ENCODE measurements at regions not wholly inside any gene's neighbourhood (a gene's known extent, or its start where the extent isn't known, plus 50 kb on each side); places are given as distances from the start of the nearest gene placed in this dataset.
A peak's percentile ranks its signal among the peaks of the same experiment; 100 is the strongest.
"Not testable (repeated sequence)": the region's sequence is repeated elsewhere in the genome, so short reads cannot be mapped to it uniquely, and the experiment has no call there.

GRCh38 chr12:9424175-9424740, 183.5 kb downstream of the KLRB1 start:
- BruUV-seq (replicated peaks); CTCF ChIA-PET; H3K36me3 Mint-ChIP-seq (ENCODE audit: insufficient read depth, unreplicated experiment); DNase-seq; H3K9me3 Mint-ChIP-seq (ENCODE audit: low read depth, unreplicated experiment); intact Hi-C loops (cut with micrococcal nuclease; ENCODE audit: unreplicated experiment); H3K4me3 Mint-ChIP-seq (ENCODE audit: low read depth, unreplicated experiment); H3K27ac Mint-ChIP-seq (ENCODE audit: unreplicated experiment); H3K4me1 Mint-ChIP-seq (ENCODE audit: low read depth, unreplicated experiment); H3K27me3 Mint-ChIP-seq (ENCODE audit: unreplicated experiment): not testable (repeated sequence)

GRCh38 chr12:9422689-9423088, 185.0 kb downstream of the KLRB1 start:
- not testable (repeated sequence) for BruUV-seq (replicated peaks)

GRCh38 chr12:9421520-9422086, 186.1 kb downstream of the KLRB1 start:
- intact Hi-C loops (cut with micrococcal nuclease; ENCODE audit: unreplicated experiment); H3K27me3 Mint-ChIP-seq (ENCODE audit: unreplicated experiment); BruUV-seq (replicated peaks); H3K27ac Mint-ChIP-seq (ENCODE audit: unreplicated experiment); H3K4me1 Mint-ChIP-seq (ENCODE audit: low read depth, unreplicated experiment); H3K36me3 Mint-ChIP-seq (ENCODE audit: insufficient read depth, unreplicated experiment); DNase-seq; H3K9me3 Mint-ChIP-seq (ENCODE audit: low read depth, unreplicated experiment); CTCF ChIA-PET; H3K4me3 Mint-ChIP-seq (ENCODE audit: low read depth, unreplicated experiment): not testable (repeated sequence)

More at GRCh38 chr12:9422689-9423088, 185.0 kb downstream of the KLRB1 start:
- DNase-seq; intact Hi-C loops (cut with micrococcal nuclease; ENCODE audit: unreplicated experiment); H3K27ac Mint-ChIP-seq (ENCODE audit: unreplicated experiment); H3K4me1 Mint-ChIP-seq (ENCODE audit: low read depth, unreplicated experiment); H3K36me3 Mint-ChIP-seq (ENCODE audit: insufficient read depth, unreplicated experiment); H3K9me3 Mint-ChIP-seq (ENCODE audit: low read depth, unreplicated experiment); H3K4me3 Mint-ChIP-seq (ENCODE audit: low read depth, unreplicated experiment); H3K27me3 Mint-ChIP-seq (ENCODE audit: unreplicated experiment); CTCF ChIA-PET: not testable (repeated sequence)

- H3K4me3 Mint-ChIP-seq (ENCODE audit: low read depth, unreplicated experiment); H3K9me3 Mint-ChIP-seq (ENCODE audit: low read depth, unreplicated experiment); H3K27me3 Mint-ChIP-seq (ENCODE audit: unreplicated experiment); DNase-seq; H3K4me1 Mint-ChIP-seq (ENCODE audit: low read depth, unreplicated experiment); H3K36me3 Mint-ChIP-seq (ENCODE audit: insufficient read depth, unreplicated experiment); H3K27ac Mint-ChIP-seq (ENCODE audit: unreplicated experiment); intact Hi-C loops (cut with micrococcal nuclease; ENCODE audit: unreplicated experiment); CTCF ChIA-PET; BruUV-seq (replicated peaks): not testable (repeated sequence)
Measured at GRCh38 chr12:9420817-9421519, 186.7 kb downstream of the KLRB1 start.

GRCh38 chr12:9418669-9419041, 189.1 kb downstream of the KLRB1 start:
- H3K27me3 Mint-ChIP-seq (ENCODE audit: unreplicated experiment); H3K4me3 Mint-ChIP-seq (ENCODE audit: low read depth, unreplicated experiment); H3K9me3 Mint-ChIP-seq (ENCODE audit: low read depth, unreplicated experiment); BruUV-seq (replicated peaks); CTCF ChIA-PET; intact Hi-C loops (cut with micrococcal nuclease; ENCODE audit: unreplicated experiment); H3K27ac Mint-ChIP-seq (ENCODE audit: unreplicated experiment); H3K4me1 Mint-ChIP-seq (ENCODE audit: low read depth, unreplicated experiment); DNase-seq: not testable (repeated sequence)
- H3K36me3 Mint-ChIP-seq (ENCODE audit: insufficient read depth, unreplicated experiment), result peaks cover 12% of the 10 kb centered on the region

- CTCF ChIA-PET; H3K4me3 Mint-ChIP-seq (ENCODE audit: low read depth, unreplicated experiment); DNase-seq; H3K9me3 Mint-ChIP-seq (ENCODE audit: low read depth, unreplicated experiment); H3K4me1 Mint-ChIP-seq (ENCODE audit: low read depth, unreplicated experiment); intact Hi-C loops (cut with micrococcal nuclease; ENCODE audit: unreplicated experiment); H3K27me3 Mint-ChIP-seq (ENCODE audit: unreplicated experiment); H3K27ac Mint-ChIP-seq (ENCODE audit: unreplicated experiment): not testable (repeated sequence)
- peaks cover 12% of the 10 kb centered on the region for H3K36me3 Mint-ChIP-seq (ENCODE audit: insufficient read depth, unreplicated experiment)
- BruUV-seq (replicated peaks), result TSS peak; percentile 42
Measured at GRCh38 chr12:9417947-9418668, 189.6 kb downstream of the KLRB1 start.

GRCh38 chr12:9417341-9417740, 190.4 kb downstream of the KLRB1 start:
- BruUV-seq (replicated peaks); H3K9me3 Mint-ChIP-seq (ENCODE audit: low read depth, unreplicated experiment); DNase-seq; H3K4me1 Mint-ChIP-seq (ENCODE audit: low read depth, unreplicated experiment); H3K4me3 Mint-ChIP-seq (ENCODE audit: low read depth, unreplicated experiment); intact Hi-C loops (cut with micrococcal nuclease; ENCODE audit: unreplicated experiment); H3K27ac Mint-ChIP-seq (ENCODE audit: unreplicated experiment); H3K27me3 Mint-ChIP-seq (ENCODE audit: unreplicated experiment); CTCF ChIA-PET: not testable (repeated sequence)
- H3K36me3 Mint-ChIP-seq (ENCODE audit: insufficient read depth, unreplicated experiment), result peaks cover 10% of the 10 kb centered on the region

- DNase-seq; H3K36me3 Mint-ChIP-seq (ENCODE audit: insufficient read depth, unreplicated experiment); intact Hi-C loops (cut with micrococcal nuclease; ENCODE audit: unreplicated experiment); H3K27me3 Mint-ChIP-seq (ENCODE audit: unreplicated experiment); H3K9me3 Mint-ChIP-seq (ENCODE audit: low read depth, unreplicated experiment); H3K4me3 Mint-ChIP-seq (ENCODE audit: low read depth, unreplicated experiment); H3K4me1 Mint-ChIP-seq (ENCODE audit: low read depth, unreplicated experiment); H3K27ac Mint-ChIP-seq (ENCODE audit: unreplicated experiment); CTCF ChIA-PET; BruUV-seq (replicated peaks): not testable (repeated sequence)
Measured at GRCh38 chr12:9416346-9416745, 191.4 kb downstream of the KLRB1 start.

- DNase-seq; H3K4me1 Mint-ChIP-seq (ENCODE audit: low read depth, unreplicated experiment); H3K36me3 Mint-ChIP-seq (ENCODE audit: insufficient read depth, unreplicated experiment); H3K27me3 Mint-ChIP-seq (ENCODE audit: unreplicated experiment); intact Hi-C loops (cut with micrococcal nuclease; ENCODE audit: unreplicated experiment); H3K9me3 Mint-ChIP-seq (ENCODE audit: low read depth, unreplicated experiment); H3K4me3 Mint-ChIP-seq (ENCODE audit: low read depth, unreplicated experiment); BruUV-seq (replicated peaks); CTCF ChIA-PET; H3K27ac Mint-ChIP-seq (ENCODE audit: unreplicated experiment): not testable (repeated sequence)
Measured at GRCh38 chr12:9415898-9416297, 191.8 kb downstream of the KLRB1 start.

- DNase-seq; H3K4me3 Mint-ChIP-seq (ENCODE audit: low read depth, unreplicated experiment); H3K4me1 Mint-ChIP-seq (ENCODE audit: low read depth, unreplicated experiment); H3K27ac Mint-ChIP-seq (ENCODE audit: unreplicated experiment); BruUV-seq (replicated peaks); H3K27me3 Mint-ChIP-seq (ENCODE audit: unreplicated experiment); CTCF ChIA-PET; H3K36me3 Mint-ChIP-seq (ENCODE audit: insufficient read depth, unreplicated experiment); H3K9me3 Mint-ChIP-seq (ENCODE audit: low read depth, unreplicated experiment); intact Hi-C loops (cut with micrococcal nuclease; ENCODE audit: unreplicated experiment): not testable (repeated sequence)
Measured at GRCh38 chr12:9413862-9414261, 193.9 kb downstream of the KLRB1 start.

Data from Calu3 (cell line).